Uterus (tissue), 2 donors: ENCODE measurements at regions not wholly inside any gene's neighbourhood (a gene's known extent, or its start where the extent isn't known, plus 50 kb on each side); places are given as distances from the start of the nearest gene placed in this dataset.

Source experiments
- CTCF ChIP-seq, 4 experiments: fragments of 200-600 bp in 2 of 4; fragments of 450-650 bp in 2 of 4; sonication (generic) in 2 of 4; IDR thresholded peaks; one replicate each; pipeline ENCODE4 v1.5.1; 2016 to 2019; ENCODE audit warnings: antibody characterized with exemption in 4 of 4, mild to moderate bottlenecking in 2 of 4, moderate library complexity in 1 of 4
- POLR2A ChIP-seq, 2 donors: fragments of 450-650 bp; IDR thresholded peaks; one replicate each; pipeline ENCODE4 v1.6.1; 2016; ENCODE audit warnings: antibody characterized with exemption in 2 of 2, mild to moderate bottlenecking in 1 of 2, moderate library complexity in 1 of 2

- no peak for TF ChIP-seq CTCF (IDR thresholded peaks at IDR 0.05)
- TF ChIP-seq POLR2A (IDR thresholded peaks at IDR 0.05) = no peak
Measured at GRCh38 chr4:85177092-85177491, 210.6 kb upstream of the WDFY3 start.
